Lower lobe of right lung (tissue), 2 donors: ENCODE measurements at regions not wholly inside any gene's neighbourhood (a gene's known extent, or its start where the extent isn't known, plus 50 kb on each side); places are given as distances from the start of the nearest gene placed in this dataset.
A peak's percentile ranks its signal among the peaks of the same experiment; 100 is the strongest.
"Not testable (repeated sequence)": the region's sequence is repeated elsewhere in the genome, so short reads cannot be mapped to it uniquely, and the experiment has no call there.

ENCODE experiments used
- ATAC-seq, 2 donors: fragments of 200-7000 bp; cut with Tn5 transposase; one replicate each; pipeline ENCODE4 v1.9.1; 2020 to 2022; ENCODE audit warnings: mild to moderate bottlenecking in 2 of 2, moderate library complexity in 2 of 2
- DNase-seq: peaks from one replicate; pipeline ENCODE4 v3.0.0-alpha.2; 2020
- H3K27ac ChIP-seq: fragments of 200-600 bp; one replicate; pipeline ENCODE4 v1.8.0; 2022
- H3K27me3 ChIP-seq: fragments of 200-600 bp; one replicate; pipeline ENCODE4 v1.8.0; 2022; ENCODE audit warnings: low read depth
- H3K36me3 ChIP-seq: fragments of 200-600 bp; one replicate; pipeline ENCODE4 v1.8.0; 2022; ENCODE audit warnings: mild to moderate bottlenecking
- H3K4me1 ChIP-seq: fragments of 200-600 bp; one replicate; pipeline ENCODE4 v1.8.0; 2022
- H3K4me3 ChIP-seq: fragments of 200-600 bp; one replicate; pipeline ENCODE4 v1.8.0; 2022; ENCODE audit warnings: mild to moderate bottlenecking
- H3K9me3 ChIP-seq: fragments of 200-600 bp; one replicate; pipeline ENCODE4 v1.8.0; 2022
- CTCF ChIP-seq: fragments of 200-600 bp; IDR thresholded peaks from one replicate; pipeline ENCODE4 v1.8.0; 2022; ENCODE audit warnings: antibody characterized with exemption, mild to moderate bottlenecking
- intact Hi-C: fragments of 100-400 bp; cut with DNase I; formaldehyde crosslinking; loops from one replicate; pipeline ENCODE4 v1.11.0; 2022
- donor health status: DM: no; HTN: yes; CAD: no; lungs with severe emphysema.

DNA sequence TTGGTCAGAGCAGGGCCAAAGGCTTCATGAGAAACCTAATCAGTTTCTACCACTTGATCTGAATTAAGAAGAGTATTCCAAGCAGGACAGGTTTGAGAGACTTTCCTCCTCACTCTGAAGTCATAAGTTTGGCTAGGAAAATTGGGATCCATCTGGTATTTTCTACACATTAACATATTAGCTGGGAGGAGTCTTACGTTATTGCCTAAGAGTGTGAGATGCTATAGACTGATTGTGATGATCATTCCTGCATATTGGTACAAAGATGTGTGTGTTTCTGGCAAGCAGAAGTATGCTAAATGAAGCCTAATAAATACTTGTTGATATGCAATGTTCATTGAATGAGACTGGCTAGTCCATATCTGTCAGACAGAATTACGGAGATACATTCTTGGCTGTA is 73.5 kb upstream of the RASGRP1 start:
- no peak for ATAC-seq
- no peaks in the 10 kb centered on the region for H3K27me3 ChIP-seq

GRCh38 chr15:38638811-38639210 is 74.2 kb upstream of the RASGRP1 start:
- ATAC-seq (no peak), DNase-seq (no peak)
- no peaks in the 10 kb centered on the region for H3K36me3 ChIP-seq
- H3K4me3 ChIP-seq, result no peak overlapping the region
- H3K27me3 ChIP-seq, result no peaks in the 10 kb centered on the region
- no peaks in the 10 kb centered on the region for H3K9me3 ChIP-seq
- H3K27ac ChIP-seq, result no peak overlapping the region
- no peaks in the 10 kb centered on the region for H3K4me1 ChIP-seq
- no peak for TF ChIP-seq CTCF
- intact Hi-C loops, result no loop called here

More for the DNA sequence above, 73.5 kb upstream of the RASGRP1 start:
- no peak for TF ChIP-seq CTCF
- H3K4me3 ChIP-seq, result no peak overlapping the region
- H3K36me3 ChIP-seq, result no peaks in the 10 kb centered on the region
- no peaks in the 10 kb centered on the region for H3K9me3 ChIP-seq
- no peak for DNase-seq
- no peak overlapping the region for H3K27ac ChIP-seq
- intact Hi-C loops, result no loop called here
- no peaks in the 10 kb centered on the region for H3K4me1 ChIP-seq

GRCh38 chr15:38642689-38643270 is 78.2 kb upstream of the RASGRP1 start:
- ATAC-seq, result no peak
- intact Hi-C loops, result no loop called here
- no peaks in the 10 kb centered on the region for H3K9me3 ChIP-seq
- H3K36me3 ChIP-seq, result no peaks in the 10 kb centered on the region
- TF ChIP-seq CTCF, result no peak
- H3K4me1 ChIP-seq, result no peaks in the 10 kb centered on the region
- DNase-seq, result no peak
- no peaks in the 10 kb centered on the region for H3K27me3 ChIP-seq
- H3K27ac ChIP-seq, result no peak overlapping the region
- no peak overlapping the region for H3K4me3 ChIP-seq

DNA sequence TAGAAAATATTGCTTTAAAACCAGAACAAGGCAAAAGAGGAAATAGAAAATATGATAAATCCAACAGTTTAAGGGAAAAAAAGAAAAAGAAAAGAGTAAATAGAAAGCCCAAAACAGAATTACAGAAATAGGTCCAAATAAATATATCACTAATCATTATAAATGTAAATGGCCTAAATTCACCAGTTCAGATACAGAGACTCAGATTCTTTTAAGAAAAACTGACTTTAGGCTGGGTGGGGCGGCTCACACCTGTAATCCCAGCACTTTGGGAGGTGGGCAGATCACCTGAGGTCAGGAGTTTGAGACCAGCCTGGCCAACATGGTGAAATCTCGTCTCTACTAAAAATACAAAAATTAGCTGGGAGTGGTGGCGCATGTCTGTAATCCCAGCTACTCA is 79.7 kb upstream of the RASGRP1 start:
- intact Hi-C loops, DNase-seq, H3K27me3 ChIP-seq, H3K36me3 ChIP-seq, H3K9me3 ChIP-seq, H3K4me3 ChIP-seq, ATAC-seq, H3K4me1 ChIP-seq, H3K27ac ChIP-seq: not testable (repeated sequence)

DNA sequence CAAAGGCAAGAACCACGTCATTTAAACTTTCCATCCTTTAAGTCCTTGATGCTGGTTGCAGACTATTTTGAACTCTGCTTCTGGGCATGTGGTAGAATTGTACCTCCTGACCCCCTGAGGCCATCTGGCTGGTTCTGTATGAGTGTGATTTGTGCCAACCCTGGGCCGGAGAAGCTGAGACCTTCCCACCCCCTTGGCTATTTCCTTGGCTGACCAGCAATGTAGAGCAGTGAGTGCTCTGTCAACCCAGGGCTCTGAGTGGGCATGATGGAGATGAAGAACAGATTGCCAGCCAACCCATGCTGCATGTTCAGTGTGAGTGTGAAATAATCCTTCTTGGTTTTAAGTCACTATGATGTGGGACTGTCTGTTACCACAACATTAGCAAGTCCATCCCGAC is 82.1 kb upstream of the RASGRP1 start:
- intact Hi-C loops, result no loop called here
- DNase-seq (no peak), ATAC-seq (no peak)
- H3K9me3 ChIP-seq, result no peaks in the 10 kb centered on the region
- H3K4me3 ChIP-seq, result no peak overlapping the region
- H3K36me3 ChIP-seq, result no peaks in the 10 kb centered on the region
- no peaks in the 10 kb centered on the region for H3K4me1 ChIP-seq
- no peak overlapping the region for H3K27ac ChIP-seq
- TF ChIP-seq CTCF, result no peak
- H3K27me3 ChIP-seq, result no peaks in the 10 kb centered on the region

GRCh38 chr15:38647683-38648082 is 83.1 kb upstream of the RASGRP1 start:
- DNase-seq (no peak), ATAC-seq (peak; percentile 71 to 91)
- peak; percentile 32 for TF ChIP-seq CTCF
- intact Hi-C loops, result no loop called here
- H3K4me3 ChIP-seq, result no peak overlapping the region
- H3K9me3 ChIP-seq, result no peaks in the 10 kb centered on the region
- no peaks in the 10 kb centered on the region for H3K4me1 ChIP-seq
- no peak overlapping the region for H3K27ac ChIP-seq
- no peaks in the 10 kb centered on the region for H3K27me3 ChIP-seq
- no peaks in the 10 kb centered on the region for H3K36me3 ChIP-seq
